CD1c-positive myeloid dendritic cell (primary cell): ENCODE measurements at regions not wholly inside any gene's neighbourhood (a gene's known extent, or its start where the extent isn't known, plus 50 kb on each side); places are given as distances from the start of the nearest gene placed in this dataset.
"Not testable (repeated sequence)": the region's sequence is repeated elsewhere in the genome, so short reads cannot be mapped to it uniquely, and the experiment has no call there.

Experiments used
- DNase-seq: peaks from one replicate; pipeline ENCODE4 v3.0.0-alpha.2; 2016; ENCODE audit errors: extremely low spot score

- DNase-seq, result not testable (repeated sequence)
These were observed 778.1 kb downstream of the DIPK2A start for GRCh38 chr3:144749536-144750253.

GRCh38 chr3:144754076-144754783 is 782.6 kb downstream of the DIPK2A start:
- DNase-seq, result no peak

GRCh38 chr3:144756704-144757440 is 785.2 kb downstream of the DIPK2A start:
- no peak for DNase-seq

GRCh38 chr3:144760831-144761230 is 789.2 kb downstream of the DIPK2A start:
- no peak for DNase-seq

- no peak for DNase-seq
These were observed 790.5 kb downstream of the DIPK2A start for GRCh38 chr3:144762091-144762490.

- no peak for DNase-seq
These were observed 792.3 kb downstream of the DIPK2A start for GRCh38 chr3:144763878-144764454.

GRCh38 chr3:144770281-144770680 is 798.7 kb downstream of the DIPK2A start:
- DNase-seq, result no peak

GRCh38 chr3:144770915-144771351 is 799.3 kb downstream of the DIPK2A start:
- peak; percentile 12 for DNase-seq

- no peak for DNase-seq
These were observed 799.8 kb downstream of the DIPK2A start for GRCh38 chr3:144771381-144771870.

- DNase-seq, result no peak
These were observed 800.7 kb downstream of the DIPK2A start for GRCh38 chr3:144772372-144772771.

GRCh38 chr3:144773350-144773749 is 801.7 kb downstream of the DIPK2A start:
- DNase-seq, result no peak

- DNase-seq, result no peak
These were observed 803.3 kb downstream of the DIPK2A start for GRCh38 chr3:144774897-144775296.

GRCh38 chr3:144775551-144775950 is 803.9 kb downstream of the DIPK2A start:
- no peak for DNase-seq

- DNase-seq, result no peak
These were observed 806.3 kb downstream of the DIPK2A start for GRCh38 chr3:144777906-144778305.

GRCh38 chr3:144791034-144791433 is 819.4 kb downstream of the DIPK2A start:
- DNase-seq, result no peak

GRCh38 chr3:144801890-144802289 is 830.3 kb downstream of the DIPK2A start:
- no peak for DNase-seq

GRCh38 chr3:144809380-144809779 is 837.8 kb downstream of the DIPK2A start:
- DNase-seq, result peak; percentile 53

GRCh38 chr3:144810160-144810559 is 838.5 kb downstream of the DIPK2A start:
- DNase-seq, result peak; percentile 19

- DNase-seq, result no peak
These were observed 844.0 kb downstream of the DIPK2A start for GRCh38 chr3:144815655-144816054.

- DNase-seq, result no peak
These were observed 844.7 kb downstream of the DIPK2A start for GRCh38 chr3:144816323-144816722.

GRCh38 chr3:144818973-144819372 is 847.4 kb downstream of the DIPK2A start:
- DNase-seq, result no peak

- DNase-seq, result not testable (repeated sequence)
These were observed 848.6 kb downstream of the DIPK2A start for GRCh38 chr3:144820232-144820631.
